ENCODE measurements at regions not wholly inside any gene's neighbourhood (a gene's known extent, or its start where the extent isn't known, plus 50 kb on each side); places are given as distances from the start of the nearest gene placed in this dataset.

DNA sequence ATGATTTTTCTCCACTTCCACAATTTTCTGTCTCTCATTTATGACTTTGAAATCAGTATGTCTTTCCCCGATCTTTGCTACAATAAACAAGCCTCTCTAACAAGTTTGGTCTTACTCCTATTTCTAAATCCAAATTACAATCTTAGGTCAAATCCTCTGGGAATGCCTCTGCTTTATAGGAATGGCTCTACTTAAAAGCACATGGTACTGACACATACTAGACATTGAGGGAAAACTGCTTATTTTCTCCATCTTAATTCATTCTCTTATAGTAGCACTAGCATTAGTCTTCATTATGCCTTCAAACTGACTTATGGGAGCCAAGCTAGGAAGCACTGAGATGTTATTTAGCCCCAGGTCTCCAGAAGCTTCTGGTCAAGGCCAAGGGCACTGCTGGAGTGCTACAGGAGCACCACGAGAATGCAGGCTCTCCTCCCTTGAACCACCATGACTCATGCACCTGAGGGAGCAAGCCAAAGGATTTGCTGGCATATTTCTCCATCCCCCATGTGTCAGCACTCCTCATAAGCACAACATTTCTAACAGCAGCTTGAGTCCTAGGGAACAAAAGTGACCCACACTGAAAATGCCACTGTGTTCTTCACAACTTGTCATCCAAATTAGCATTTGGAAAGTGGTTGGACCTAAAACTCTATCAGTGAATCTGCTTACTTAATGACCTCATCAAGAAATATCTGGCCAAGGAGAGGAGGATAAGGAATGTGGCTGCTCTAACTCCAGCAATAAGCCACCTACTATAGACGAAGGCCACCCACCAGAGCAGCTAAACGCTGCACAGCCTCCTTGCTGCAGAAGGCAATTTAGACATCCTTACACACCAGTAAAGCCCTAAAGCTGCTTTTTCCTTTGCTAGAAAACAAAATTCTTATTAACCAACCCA lies 156.8 kb upstream of the KCNQ5 start:
- no peaks in the 10 kb centered on the region for H3K9me3 ChIP-seq (replicated peaks; ENCODE audit: control insufficient read depth, insufficient read depth, low read length)
- H3K27ac ChIP-seq (ENCODE audit: control insufficient read depth, insufficient read depth), result no peak overlapping the region
- TF ChIP-seq, protein P1, sequence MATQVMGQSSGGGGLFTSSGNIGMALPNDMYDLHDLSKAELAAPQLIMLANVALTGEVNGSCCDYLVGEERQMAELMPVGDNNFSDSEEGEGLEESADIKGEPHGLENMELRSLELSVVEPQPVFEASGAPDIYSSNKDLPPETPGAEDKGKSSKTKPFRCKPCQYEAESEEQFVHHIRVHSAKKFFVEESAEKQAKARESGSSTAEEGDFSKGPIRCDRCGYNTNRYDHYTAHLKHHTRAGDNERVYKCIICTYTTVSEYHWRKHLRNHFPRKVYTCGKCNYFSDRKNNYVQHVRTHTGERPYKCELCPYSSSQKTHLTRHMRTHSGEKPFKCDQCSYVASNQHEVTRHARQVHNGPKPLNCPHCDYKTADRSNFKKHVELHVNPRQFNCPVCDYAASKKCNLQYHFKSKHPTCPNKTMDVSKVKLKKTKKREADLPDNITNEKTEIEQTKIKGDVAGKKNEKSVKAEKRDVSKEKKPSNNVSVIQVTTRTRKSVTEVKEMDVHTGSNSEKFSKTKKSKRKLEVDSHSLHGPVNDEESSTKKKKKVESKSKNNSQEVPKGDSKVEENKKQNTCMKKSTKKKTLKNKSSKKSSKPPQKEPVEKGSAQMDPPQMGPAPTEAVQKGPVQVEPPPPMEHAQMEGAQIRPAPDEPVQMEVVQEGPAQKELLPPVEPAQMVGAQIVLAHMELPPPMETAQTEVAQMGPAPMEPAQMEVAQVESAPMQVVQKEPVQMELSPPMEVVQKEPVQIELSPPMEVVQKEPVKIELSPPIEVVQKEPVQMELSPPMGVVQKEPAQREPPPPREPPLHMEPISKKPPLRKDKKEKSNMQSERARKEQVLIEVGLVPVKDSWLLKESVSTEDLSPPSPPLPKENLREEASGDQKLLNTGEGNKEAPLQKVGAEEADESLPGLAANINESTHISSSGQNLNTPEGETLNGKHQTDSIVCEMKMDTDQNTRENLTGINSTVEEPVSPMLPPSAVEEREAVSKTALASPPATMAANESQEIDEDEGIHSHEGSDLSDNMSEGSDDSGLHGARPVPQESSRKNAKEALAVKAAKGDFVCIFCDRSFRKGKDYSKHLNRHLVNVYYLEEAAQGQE (IDR thresholded peaks at IDR 0.05; ENCODE audit: low read depth, low read length), result no peak
- no peak for TF ChIP-seq PAX5 (IDR thresholded peaks at IDR 0.05; ENCODE audit: borderline replicate concordance, low read depth, low read length)
- FAIRE-seq, result no peak
- H3K27me3 ChIP-seq (replicated peaks in 1 of 2; ENCODE audit: control insufficient read depth in 2 of 2, insufficient read depth in 2 of 2, low read length in 1 of 2), result no peaks in the 10 kb centered on the region
- no peaks in the 10 kb centered on the region for H3K79me2 ChIP-seq (ENCODE audit: control insufficient read depth, insufficient read depth, low read length)
- H3K4me3 ChIP-seq, result no peak overlapping the region
- H3K36me3 ChIP-seq (ENCODE audit: control insufficient read depth in 2 of 2, insufficient read depth in 2 of 2, low read length in 1 of 2), result no peaks in the 10 kb centered on the region
- no peaks in the 10 kb centered on the region for H3K4me1 ChIP-seq (ENCODE audit: control insufficient read depth, insufficient read depth, low read length)
- ChIA-PET CTCF (no interaction called here), SMC1A (ENCODE audit: uncharacterized antibody, unreplicated experiment) (no interaction called here), POLR2A (no interaction called here), RAD21 (ENCODE audit: unreplicated experiment) (no interaction called here)
- no peak for ATAC-seq
- in situ Hi-C loops (cut with MboI) (no loop called here), intact Hi-C loops (cut with micrococcal nuclease; ENCODE audit: unreplicated experiment) (no loop called here)
- no TSS peak for BruUV-seq (replicated peaks)
- no peaks in the 10 kb centered on the region for H4K20me1 ChIP-seq (ENCODE audit: control insufficient read depth, insufficient read depth)
- H3K4me2 ChIP-seq (ENCODE audit: control insufficient read depth, insufficient read depth), result no peak overlapping the region
- 24% methylated on average over 4 of the region's 4 CpGs for WGBS (ENCODE audit: insufficient coverage, insufficient replicate concordance, low lambda C conversion rate, missing lambda C conversion rate)
- H2AFZ ChIP-seq (ENCODE audit: control insufficient read depth, low read depth, low read length), result no peak overlapping the region
- no peak for DNase-seq (ENCODE audit: low read depth, low spot score)
- no peak overlapping the region for H3K9ac ChIP-seq (ENCODE audit: control insufficient read depth, insufficient read depth, low read length)

DNA sequence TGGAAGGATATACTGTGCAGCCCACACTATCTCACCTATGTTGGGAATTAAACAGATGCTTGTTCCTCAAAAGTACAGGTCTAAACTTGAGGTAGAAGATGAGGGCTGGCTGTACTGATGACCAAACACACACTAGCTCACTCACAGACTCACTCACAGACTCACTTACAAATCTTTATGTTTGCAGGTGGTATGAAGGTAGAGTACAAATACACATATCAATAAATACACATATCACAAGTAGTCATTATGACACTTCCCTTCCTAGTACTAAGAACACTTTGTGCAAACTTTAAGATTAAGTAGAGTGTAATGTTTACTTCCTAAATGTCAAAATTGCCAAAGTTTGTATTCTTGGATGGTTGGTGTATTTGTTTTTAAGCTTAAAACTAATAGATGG lies 155.4 kb upstream of the KCNQ5 start:
- FAIRE-seq, result no peak
- no peak overlapping the region for H3K4me3 ChIP-seq
- no peaks in the 10 kb centered on the region for H3K79me2 ChIP-seq (ENCODE audit: control insufficient read depth, insufficient read depth, low read length)
- no peaks in the 10 kb centered on the region for H3K4me1 ChIP-seq (ENCODE audit: control insufficient read depth, insufficient read depth, low read length)
- no TSS peak for BruUV-seq (replicated peaks)
- H3K27ac ChIP-seq (ENCODE audit: control insufficient read depth, insufficient read depth), result no peak overlapping the region
- H3K36me3 ChIP-seq (ENCODE audit: control insufficient read depth in 2 of 2, insufficient read depth in 2 of 2, low read length in 1 of 2), result no peaks in the 10 kb centered on the region
- POLR2A ChIA-PET, result no interaction called here
- no peak overlapping the region for H2AFZ ChIP-seq (ENCODE audit: control insufficient read depth, low read depth, low read length)
- in situ Hi-C loops (cut with MboI) (no loop called here), intact Hi-C loops (cut with micrococcal nuclease; ENCODE audit: unreplicated experiment) (no loop called here)
- no peak overlapping the region for H3K9ac ChIP-seq (ENCODE audit: control insufficient read depth, insufficient read depth, low read length)
- CTCF ChIA-PET, result interaction anchor here (1.3 to 1.4 kb wide), 2 partner anchors 12 to 14 kb away, joined by 3 to 6 read pairs; no protein-coding TSS in a partner anchor
- no peak overlapping the region for H3K4me2 ChIP-seq (ENCODE audit: control insufficient read depth, insufficient read depth)
- H3K27me3 ChIP-seq (replicated peaks in 1 of 2; ENCODE audit: control insufficient read depth in 2 of 2, insufficient read depth in 2 of 2, low read length in 1 of 2), result no peaks in the 10 kb centered on the region
- no peak for DNase-seq (ENCODE audit: low read depth, low spot score)
- no peak for ATAC-seq
- H3K9me3 ChIP-seq (replicated peaks; ENCODE audit: control insufficient read depth, insufficient read depth, low read length), result no peaks in the 10 kb centered on the region
- no peaks in the 10 kb centered on the region for H4K20me1 ChIP-seq (ENCODE audit: control insufficient read depth, insufficient read depth)
- SMC1A ChIA-PET (ENCODE audit: uncharacterized antibody, unreplicated experiment), result interaction anchor here (0.9 to 1.1 kb wide), 2 partner anchors 8 to 11 kb away, joined by 3 to 4 read pairs; no protein-coding TSS in a partner anchor
- RAD21 ChIA-PET (ENCODE audit: unreplicated experiment), result no interaction called here
- TF ChIP-seq, protein P2, sequence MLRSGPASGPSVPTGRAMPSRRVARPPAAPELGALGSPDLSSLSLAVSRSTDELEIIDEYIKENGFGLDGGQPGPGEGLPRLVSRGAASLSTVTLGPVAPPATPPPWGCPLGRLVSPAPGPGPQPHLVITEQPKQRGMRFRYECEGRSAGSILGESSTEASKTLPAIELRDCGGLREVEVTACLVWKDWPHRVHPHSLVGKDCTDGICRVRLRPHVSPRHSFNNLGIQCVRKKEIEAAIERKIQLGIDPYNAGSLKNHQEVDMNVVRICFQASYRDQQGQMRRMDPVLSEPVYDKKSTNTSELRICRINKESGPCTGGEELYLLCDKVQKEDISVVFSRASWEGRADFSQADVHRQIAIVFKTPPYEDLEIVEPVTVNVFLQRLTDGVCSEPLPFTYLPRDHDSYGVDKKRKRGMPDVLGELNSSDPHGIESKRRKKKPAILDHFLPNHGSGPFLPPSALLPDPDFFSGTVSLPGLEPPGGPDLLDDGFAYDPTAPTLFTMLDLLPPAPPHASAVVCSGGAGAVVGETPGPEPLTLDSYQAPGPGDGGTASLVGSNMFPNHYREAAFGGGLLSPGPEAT (IDR thresholded peaks at IDR 0.05; ENCODE audit: low read depth), result no peak
- TF ChIP-seq EED (IDR thresholded peaks at IDR 0.05; ENCODE audit: low read depth) (no peak), ATF7 (IDR thresholded peaks at IDR 0.05; ENCODE audit: low read depth) (no peak), POU2F2 (IDR thresholded peaks at IDR 0.05; ENCODE audit: borderline replicate concordance, low read depth, low read length) (no peak), NFYB (IDR thresholded peaks at IDR 0.05; ENCODE audit: insufficient read depth, low read depth, low read length) (no peak)
